GM20431 (cell line): ENCODE measurements at regions not wholly inside any gene's neighbourhood (a gene's known extent, or its start where the extent isn't known, plus 50 kb on each side); places are given as distances from the start of the nearest gene placed in this dataset.

Source experiments
- in situ Hi-C: fragments of 300-500 bp; cut with MseI, MboI; formaldehyde crosslinking; loops from one replicate; pipeline ENCODE4 v1.15.0; 2020; ENCODE audit warnings: low sequenced_read_pairs; ENCODE audit not compliant: unreplicated experiment

DNA sequence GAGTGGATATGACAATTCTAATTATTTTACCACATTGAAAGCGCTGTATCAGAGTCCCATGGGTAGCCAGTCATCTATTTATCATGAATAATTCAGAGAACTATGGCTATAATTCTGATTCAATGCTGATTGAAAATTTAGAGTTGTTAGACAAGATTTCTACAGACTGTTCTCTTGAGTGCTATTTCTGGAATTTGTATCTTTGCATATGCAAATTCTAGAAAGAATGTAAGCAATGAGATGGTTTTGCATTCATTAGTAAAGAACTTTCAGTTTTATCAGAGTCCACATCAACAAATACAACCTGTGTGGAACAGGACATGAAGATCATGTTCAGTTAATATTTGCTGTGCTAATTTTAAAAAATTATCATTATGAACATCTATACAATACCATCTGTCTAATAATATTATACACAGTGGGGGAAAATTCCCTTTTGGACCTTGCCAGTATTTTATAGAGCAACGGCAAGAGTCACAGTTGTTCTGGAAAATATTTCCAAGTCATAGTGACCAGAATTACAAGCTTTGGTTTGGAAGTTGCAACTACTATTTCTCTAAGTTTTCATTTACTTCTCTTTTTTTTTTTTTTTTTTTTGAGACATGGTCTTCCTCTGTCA is 372.7 kb upstream of the PTGER4 start:
- in situ Hi-C loops, result no loop called here

DNA sequence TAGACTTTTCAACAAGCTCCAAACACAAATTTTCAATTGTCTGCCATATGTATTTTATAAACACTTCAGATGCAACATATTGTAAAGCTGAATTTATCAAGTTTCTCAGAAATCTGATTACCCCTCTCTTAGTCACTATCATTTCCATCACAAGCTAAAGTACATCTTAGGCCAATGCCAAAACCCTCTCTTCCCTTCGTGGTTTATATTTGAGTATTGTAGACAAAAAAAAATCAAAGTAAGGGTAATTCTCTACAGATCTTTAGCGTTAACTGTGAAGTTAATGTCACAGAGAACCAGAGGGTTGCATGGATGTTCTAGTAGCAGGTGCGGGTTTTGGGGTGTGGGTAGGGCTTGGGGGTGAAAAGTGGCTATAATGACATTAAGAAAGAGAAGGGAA is 387.7 kb upstream of the PTGER4 start:
- in situ Hi-C loops, result no loop called here

DNA sequence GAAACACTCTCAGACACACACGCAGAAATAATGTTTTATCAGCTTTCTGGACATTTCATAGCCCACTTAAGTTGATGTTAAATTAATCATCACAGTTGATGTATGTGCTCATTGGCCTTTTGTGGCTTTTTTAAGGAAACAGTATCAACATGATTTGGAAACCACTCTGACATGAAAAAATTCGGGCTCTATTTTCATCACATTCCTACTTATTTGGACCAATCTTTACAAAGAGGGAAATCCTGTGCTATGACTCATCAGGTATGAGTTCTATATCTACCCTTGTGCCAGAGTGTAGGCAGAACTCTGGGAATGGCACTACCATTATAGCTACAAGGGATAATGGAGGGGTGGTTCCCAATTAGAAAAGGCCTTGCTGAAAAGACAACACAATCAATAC is 388.4 kb upstream of the PTGER4 start:
- in situ Hi-C loops, result no loop called here

DNA sequence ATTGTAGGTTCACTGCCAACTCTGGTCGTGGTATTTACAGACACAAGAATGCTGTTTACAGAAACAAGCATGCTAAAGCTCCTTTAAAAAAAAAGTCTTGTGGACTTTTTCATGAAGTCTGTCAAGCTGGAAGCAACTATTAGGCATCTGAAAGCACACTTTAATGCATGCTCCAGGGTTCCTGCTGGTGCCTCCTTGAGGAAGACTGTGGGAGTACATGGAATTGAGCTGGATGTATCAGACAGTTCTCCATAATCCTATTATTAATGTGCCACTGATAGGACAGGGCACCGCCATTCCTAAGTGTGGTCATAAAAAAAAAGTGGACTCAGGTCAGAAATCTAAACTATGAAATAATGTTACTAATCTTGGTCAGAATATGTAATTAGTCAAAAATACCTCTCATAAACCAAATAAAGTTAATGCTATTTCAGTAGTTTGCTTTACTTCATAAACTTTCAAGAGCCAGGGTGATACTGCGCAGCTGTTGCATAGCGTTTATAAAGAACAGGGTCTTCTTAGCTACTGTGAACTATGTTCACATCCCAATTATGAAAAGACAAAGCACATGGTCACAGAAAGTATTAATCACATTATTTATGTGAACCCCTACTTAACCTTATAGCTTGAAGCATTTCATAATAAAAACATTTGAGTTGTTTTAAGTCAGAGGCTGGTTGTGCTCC is 390.8 kb upstream of the PTGER4 start:
- in situ Hi-C loops, result no loop called here

DNA sequence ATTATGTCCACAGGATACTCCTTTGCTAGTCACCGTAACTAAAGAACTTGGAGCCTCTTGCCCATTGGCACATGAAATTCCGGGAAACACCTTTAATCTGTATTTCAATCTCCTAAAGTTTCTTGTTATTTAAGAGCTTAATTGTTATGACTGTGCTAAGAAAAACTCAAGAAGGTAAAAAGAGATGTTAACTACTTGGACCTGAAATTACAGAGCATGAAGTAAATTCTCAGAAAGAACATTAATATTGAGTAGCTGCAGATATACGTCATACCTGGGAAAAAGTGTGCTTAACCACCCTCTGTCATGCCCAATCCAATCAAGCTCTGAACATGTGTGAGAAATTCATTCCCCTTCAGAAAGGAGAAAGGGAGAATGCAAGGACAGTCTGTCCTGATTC is 394.9 kb upstream of the PTGER4 start:
- in situ Hi-C loops, result no loop called here

DNA sequence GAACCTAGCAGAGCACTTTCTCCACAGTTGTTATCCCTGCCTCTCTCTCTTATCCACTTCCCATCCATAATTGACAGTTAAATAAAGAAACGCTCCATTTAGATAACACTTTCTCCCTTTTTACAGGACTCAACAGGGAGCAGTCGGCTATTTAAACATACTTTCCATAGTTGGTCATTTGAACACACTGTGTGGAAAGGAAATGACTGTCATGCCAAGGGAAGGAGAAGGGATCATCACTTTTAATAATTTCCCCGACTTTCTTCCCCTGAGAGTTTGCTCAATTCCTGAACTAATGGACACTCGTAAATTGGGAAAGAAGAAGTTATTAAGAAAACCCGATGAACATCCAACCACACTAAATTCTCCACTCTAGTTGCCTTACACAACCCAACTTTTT is 400.8 kb upstream of the PTGER4 start:
- in situ Hi-C loops, result no loop called here

DNA sequence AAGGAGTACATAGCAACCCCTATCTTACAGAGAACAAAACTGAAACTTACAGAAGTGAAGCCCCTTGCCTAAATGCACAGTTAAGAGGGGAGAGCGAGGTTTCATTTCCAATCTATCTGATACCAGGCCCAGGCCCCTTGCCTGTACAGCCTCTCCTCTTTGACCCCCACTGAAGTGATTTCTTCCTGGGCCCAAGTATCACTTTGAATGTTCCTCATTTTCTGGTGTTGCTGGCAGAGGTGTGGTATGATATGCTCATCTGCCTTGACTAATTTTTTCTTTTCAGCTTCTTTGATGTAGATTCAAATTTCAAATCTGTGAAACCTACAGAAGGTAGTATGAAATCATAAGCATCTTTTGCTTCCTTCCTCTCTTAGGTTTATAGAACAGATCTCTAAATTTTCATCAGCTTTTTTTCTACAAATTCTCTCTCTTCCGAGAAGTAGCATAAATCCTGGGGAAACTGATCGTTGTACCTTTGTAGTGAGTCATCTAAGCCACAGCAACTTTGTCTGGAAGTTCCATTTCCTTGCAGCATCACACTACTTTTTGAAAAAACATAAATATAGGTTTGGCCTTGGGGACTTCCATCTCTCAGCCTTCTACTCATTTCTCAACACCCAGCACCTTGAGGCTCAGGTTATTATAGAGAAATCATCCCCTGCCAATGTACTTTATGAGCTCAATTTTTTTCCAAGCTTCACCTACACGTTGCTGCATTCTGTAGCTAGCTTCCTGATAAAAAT is 402.4 kb upstream of the PTGER4 start:
- in situ Hi-C loops, result no loop called here

DNA sequence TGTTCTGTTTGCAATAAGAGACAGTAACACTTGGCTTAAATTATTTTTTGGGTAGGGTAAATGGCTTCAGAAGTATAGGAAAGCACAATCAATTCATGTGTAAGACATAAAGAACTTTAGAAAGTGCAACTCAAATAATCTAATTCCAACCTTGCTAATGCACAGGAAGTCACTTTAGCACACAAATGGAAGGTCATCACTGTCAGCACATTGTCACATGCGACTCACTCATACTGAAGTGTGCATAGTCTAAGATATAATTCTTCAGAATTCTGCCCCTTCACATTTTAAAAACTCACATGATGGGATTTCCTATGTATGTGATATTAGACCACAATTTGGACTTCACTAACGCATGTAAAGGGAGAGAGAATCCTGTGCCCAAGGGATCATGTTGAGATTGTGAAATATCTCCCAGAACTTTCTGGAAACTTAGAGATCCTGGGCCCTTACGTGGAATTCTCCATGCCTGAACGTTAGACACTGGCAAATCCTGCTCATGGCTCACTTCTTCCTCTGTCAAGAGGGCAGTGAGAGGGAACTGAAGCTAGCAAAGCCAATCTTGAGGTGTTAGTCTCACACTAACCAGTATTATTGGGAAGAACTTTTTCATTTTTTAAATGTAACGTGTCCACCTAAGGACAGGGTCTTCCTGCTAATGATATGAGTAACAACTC is 403.2 kb upstream of the PTGER4 start:
- in situ Hi-C loops, result no loop called here

DNA sequence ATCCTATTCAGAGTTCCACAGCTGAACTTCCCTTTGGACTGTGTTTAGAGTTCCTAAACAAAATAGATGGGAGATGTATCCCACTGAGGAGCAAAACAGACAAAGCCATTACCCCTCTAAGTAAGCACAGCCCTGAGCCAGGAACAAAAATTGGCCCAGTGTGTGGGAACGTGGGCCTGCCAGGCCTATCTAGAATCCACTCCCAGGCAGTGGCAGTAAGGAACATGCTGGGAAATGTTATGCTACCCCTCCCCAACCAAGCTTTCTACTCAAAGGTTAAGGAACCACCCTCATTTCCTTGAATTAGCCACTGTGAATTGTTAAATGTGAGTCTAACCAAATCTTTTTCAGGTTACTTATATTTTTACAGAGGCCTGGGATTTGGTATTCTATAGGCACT is 405.1 kb upstream of the PTGER4 start:
- in situ Hi-C loops, result no loop called here

DNA sequence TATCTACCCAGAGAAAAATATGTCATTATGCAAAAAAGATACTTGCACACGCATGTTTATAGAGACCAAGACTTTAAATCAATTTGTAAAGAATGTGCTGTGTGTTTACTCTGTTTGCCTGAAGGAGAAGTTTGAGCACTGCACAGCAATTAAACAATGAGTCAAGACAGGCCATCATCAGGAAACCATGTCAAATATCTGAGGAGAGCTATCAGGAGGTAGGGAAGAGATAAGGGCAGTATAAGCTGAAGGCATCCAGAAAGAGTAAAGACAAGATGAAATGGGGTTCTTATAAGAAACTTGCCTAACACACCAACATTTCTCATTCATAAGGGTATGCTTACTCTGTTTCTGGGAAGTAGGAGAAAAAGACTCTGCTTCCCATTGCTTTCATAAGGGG is 405.8 kb upstream of the PTGER4 start:
- in situ Hi-C loops, result no loop called here

DNA sequence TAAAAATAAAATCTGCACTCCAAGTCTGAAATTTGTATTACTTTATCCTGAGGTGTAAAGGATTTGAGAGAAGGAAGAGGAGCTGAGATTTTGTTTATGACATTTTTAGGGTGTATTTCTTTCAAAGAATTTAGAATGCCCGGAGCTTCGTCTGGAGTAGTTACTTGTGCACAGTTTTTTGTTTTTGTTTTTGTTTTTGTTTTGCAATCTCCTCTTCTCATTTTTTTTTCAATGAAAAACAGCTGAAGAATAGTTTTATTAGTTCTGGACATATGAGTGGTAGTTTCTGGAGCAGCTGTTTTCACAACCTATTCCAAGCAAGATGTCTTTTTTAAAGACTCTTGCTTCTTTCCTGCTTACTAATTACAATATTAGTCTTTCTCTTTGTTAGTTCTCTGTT is 408.2 kb upstream of the PTGER4 start:
- in situ Hi-C loops, result no loop called here

DNA sequence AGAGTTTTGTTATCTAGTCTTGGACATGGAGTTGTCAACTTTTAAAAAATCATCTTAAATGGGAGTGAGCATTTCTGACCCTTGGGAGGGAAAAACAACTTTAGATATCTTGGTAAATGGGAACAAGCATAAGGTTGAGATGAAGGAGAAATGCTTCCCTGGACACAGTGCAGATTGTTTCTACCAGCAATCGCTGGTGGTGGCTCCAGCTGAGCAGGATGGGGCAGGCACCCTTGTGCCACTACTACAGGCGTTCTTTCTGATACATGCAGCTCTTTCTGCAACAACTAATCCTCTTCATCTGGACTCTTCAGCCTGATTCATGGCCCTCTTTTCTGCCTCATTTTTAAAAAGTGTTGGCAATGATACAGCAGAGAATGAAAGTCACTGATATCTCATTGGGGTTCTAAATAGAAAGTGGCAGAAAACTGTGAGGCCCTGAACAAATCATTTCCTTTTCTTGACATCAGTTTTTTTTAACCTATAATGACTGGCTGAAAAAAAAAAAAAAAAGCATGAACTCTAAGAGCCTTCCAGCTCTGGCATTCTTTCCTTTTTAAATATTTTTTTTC is 409.4 kb upstream of the PTGER4 start:
- in situ Hi-C loops, result no loop called here

DNA sequence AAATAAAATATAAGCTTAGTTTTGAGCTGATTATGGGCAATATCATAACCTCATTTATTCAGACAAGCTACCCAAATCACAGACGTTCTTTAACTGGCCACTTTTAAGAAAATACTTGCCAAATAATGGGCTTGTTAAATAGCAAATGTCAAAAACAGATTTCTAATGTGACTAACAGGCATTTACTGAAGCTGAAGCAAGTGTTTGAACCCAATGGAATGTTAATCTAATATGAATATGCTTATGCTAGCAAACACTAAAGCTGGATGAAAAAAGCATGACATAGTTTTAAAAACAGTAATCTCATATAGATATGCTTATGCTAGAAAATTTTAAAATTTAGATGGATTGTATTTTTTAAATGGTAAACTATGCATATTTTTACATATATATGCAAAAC is 411.6 kb upstream of the PTGER4 start:
- in situ Hi-C loops, result no loop called here

DNA sequence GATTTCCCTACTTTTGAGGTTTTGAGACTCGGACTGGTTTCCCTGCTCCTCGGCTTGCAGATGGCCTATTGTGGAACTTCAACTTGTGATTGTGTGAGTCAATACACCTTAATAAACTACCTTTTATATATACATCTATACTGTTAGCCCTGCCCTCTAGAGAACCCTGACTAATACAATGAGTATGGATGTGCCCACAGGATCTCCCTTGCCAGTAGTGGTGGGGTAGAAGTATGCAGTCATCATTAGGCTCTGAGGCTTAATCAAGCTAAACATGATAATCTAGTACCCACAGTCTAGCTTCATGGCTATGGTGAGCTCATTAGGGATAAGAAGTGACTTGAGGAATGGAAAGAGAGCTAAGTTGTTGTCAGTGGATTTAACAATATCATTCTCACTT is 412.8 kb upstream of the PTGER4 start:
- in situ Hi-C loops, result no loop called here

DNA sequence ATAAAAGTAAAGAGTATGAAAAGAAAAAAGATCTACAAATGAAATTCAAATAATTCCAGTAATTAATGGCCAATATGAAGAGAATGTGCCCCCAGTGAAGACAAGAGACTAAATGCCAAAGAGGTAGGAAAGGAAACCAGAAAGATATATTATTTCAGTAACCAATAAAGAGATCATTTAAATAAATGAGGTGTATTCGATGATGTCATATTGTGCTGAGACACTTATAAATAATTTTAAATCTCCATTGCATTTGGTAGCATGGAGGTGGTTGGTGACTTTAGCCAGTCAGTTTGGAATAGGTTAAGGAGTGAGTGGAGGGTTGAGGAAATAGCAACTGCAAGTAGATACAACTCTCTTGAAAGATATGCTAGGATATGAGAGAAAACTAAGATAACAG is 417.7 kb upstream of the PTGER4 start:
- in situ Hi-C loops, result no loop called here

DNA sequence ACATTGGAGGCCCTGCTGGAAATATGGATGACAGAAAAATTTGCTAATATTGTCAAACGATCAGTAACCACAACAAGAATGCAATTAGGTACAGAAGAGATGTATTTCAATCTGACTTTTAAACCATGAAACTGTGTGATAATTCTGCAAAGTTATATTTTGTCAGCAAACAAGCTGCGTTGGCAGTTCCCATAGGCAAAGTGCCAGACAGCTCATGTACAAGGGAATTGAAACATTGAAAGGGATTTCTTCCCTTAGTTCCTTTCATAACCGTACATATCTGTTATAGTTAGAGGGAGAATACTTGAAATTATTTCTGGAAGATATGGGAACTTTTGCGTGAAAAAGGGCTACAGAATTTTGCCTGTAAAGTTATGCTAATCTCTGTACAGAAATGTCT is 419.4 kb upstream of the PTGER4 start:
- in situ Hi-C loops, result no loop called here

DNA sequence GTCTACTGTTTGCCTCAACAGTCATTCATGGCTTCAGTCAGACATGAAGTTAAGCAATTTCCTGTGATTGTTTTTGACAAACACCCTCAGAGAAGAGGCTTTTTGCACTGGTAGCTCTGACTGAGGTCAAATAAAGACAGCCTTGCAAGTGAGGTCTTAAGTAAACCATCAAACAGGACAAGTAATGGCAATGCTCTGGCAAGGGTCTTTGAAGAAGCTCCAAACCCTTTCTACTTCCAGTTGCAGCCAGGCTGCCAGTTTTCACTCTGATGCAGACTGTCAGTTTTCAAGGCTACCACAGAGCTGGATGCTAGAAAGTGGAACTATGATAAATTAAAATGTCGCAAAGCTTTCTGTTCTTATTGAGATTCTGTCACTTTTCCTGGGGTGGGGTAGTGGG is 421.5 kb upstream of the PTGER4 start:
- in situ Hi-C loops, result no loop called here

DNA sequence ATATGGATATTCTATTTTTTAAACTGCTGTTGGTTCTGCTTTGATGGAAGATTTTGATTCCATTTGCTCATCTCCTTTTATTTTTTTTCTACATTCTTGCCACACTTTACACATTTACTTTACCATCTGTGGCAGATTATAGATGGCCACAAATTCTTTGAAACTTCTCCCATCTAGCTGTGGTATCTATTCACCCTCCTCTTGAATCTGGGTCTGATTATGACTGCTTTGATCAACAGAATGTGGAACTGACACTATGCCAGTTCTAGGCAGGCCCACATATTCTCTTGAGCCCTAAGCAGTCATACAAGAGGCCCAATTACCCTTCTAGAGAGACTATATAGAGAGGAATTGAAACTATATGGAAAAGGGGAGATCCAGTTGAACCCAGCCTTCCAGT is 439.0 kb upstream of the PTGER4 start:
- in situ Hi-C loops, result no loop called here

DNA sequence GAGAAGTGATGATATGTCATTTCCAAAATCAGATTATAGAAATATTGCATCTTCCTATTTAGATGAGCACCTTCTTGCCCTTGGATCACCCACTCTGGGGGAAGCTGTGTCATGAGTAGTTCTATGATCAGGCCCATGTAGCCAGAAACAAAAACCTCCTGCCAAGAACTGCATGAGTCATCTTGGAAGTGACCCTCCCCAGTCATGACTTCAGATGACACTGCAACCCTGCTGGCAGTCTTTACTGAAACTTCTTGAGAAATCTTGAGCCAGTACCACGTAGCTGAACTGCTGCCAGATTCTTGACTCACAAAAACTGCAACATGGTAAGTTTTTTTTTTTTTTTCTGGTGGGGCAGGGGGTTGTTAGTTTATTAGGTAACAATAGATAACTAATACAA is 439.6 kb upstream of the PTGER4 start:
- in situ Hi-C loops, result no loop called here

DNA sequence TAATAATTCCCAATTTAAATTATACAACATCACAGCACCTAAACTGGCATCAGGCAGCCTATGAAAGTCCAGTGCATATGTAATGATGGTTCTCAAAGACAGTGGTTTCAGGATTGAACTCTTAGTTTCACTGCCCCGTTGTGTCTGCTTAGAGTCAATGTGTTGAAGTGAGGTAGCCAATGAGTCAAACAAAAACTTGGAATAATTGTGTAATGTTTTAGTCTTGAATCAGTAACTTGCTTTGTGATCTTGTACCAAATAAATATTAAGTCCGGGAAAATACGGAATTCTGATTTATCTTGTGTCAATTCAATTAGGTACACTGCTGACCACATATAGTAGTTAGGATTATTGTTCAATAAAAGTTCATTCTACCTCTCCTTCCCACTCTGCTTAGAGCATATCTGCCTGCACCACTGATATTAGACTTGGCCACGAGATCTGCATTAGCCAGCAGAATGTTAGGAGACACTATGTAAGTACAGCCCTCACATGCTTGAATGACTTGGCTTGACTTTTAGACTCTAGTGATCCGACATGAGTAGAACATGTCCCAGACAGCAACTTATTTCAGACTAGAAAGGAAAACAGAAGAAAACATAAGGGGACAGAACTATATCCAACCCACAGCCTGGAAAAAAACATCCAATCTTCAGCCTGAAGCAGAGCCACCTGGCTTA is 441.5 kb upstream of the PTGER4 start:
- in situ Hi-C loops, result no loop called here
